Lower leg skin (tissue), 3 donors: ENCODE measurements at regions not wholly inside any gene's neighbourhood (a gene's known extent, or its start where the extent isn't known, plus 50 kb on each side); places are given as distances from the start of the nearest gene placed in this dataset.

Source experiments
- CTCF ChIP-seq, 3 donors: fragments of 450-650 bp; IDR thresholded peaks; one replicate each; pipeline ENCODE4 v1.5.1; 2016; ENCODE audit warnings: antibody characterized with exemption in 3 of 3, mild to moderate bottlenecking in 3 of 3, moderate library complexity in 2 of 3
- POLR2A ChIP-seq, 2 donors: fragments of 450-650 bp; IDR thresholded peaks; one replicate each; pipeline ENCODE4 v1.6.1; 2016 to 2017; ENCODE audit warnings: antibody characterized with exemption in 2 of 2, mild to moderate bottlenecking in 1 of 2, moderate library complexity in 1 of 2

GRCh38 chr1:38190983-38191382, 144.4 kb upstream of the POU3F1 start:
- TF ChIP-seq CTCF (IDR thresholded peaks at IDR 0.05), result no peak
- no peak for TF ChIP-seq POLR2A (IDR thresholded peaks at IDR 0.05)
